Activated T-cell treated with anti-CD3 and anti-CD28 coated beads, Interleukin-2, amount 50 U/mL, for 4 hours (primary cell): ENCODE measurements at regions not wholly inside any gene's neighbourhood (a gene's known extent, or its start where the extent isn't known, plus 50 kb on each side); places are given as distances from the start of the nearest gene placed in this dataset.

Experiments
- ATAC-seq, 2 donors: fragments of 200-7000 bp; cut with Tn5 transposase; one replicate each; pipeline ENCODE4 v1.10.0; 2021
- DNase-seq: peaks from one replicate; pipeline ENCODE4 v3.0.0-alpha.2; 2020
- H3K27me3 Mint-ChIP-seq: one replicate; pipeline ENCODE4 v1.8.0; 2021; ENCODE audit warnings: low read depth, mixed read lengths
- H3K36me3 Mint-ChIP-seq: one replicate; pipeline ENCODE4 v1.8.0; 2022; ENCODE audit warnings: mixed read lengths; ENCODE audit not compliant: insufficient read depth
- H3K4me1 Mint-ChIP-seq: one replicate; pipeline ENCODE4 v1.8.0; 2021; ENCODE audit warnings: low read depth, mixed read lengths
- H3K4me3 Mint-ChIP-seq: one replicate; pipeline ENCODE4 v1.8.0; 2021; ENCODE audit warnings: mild to moderate bottlenecking, moderate library complexity, mixed read lengths
- H3K9me3 Mint-ChIP-seq: one replicate; pipeline ENCODE4 v1.8.0; 2021; ENCODE audit warnings: mixed read lengths

DNA sequence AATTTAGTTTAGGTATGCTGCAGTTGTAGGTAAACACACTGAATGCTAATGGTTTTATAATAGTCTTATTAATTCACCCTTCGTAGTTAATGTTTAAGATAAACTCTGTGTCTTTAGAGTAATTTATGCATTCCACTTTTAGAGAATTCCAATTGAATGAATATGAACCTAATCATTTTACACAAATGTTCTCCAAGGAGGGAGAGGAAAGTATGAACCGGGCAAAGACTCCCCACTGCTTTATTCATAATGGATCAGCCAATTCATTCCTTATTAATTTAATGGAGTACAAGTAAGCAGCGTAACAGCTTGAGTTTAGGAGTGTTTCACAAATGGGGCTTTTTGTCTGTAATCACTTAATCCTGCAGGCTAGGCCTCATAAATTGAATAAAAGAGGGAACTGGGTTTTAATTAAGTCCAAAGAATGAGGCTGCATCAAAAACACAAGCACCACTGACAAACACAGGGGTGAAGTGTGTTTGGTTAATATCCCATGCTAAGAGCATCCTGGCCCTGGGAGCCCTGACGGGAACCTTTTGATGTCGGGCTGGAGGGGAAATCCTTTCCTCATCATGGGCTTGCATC is 375.7 kb upstream of the DYNLRB2 start:
- no peaks in the 10 kb centered on the region for H3K9me3 Mint-ChIP-seq
- no peaks in the 10 kb centered on the region for H3K36me3 Mint-ChIP-seq
- no peak for DNase-seq
- H3K4me3 Mint-ChIP-seq = no peak overlapping the region
- no peak for ATAC-seq
- H3K27me3 Mint-ChIP-seq = peaks cover 4% of the 10 kb centered on the region
- no peaks in the 10 kb centered on the region for H3K4me1 Mint-ChIP-seq

- Mint-ChIP-seq H3K36me3 (no peaks in the 10 kb centered on the region), H3K27me3 (peaks cover 2% of the 10 kb centered on the region), H3K9me3 (no peaks in the 10 kb centered on the region), H3K4me1 (no peaks in the 10 kb centered on the region), H3K4me3 (no peak overlapping the region)
- no peak for ATAC-seq
- DNase-seq = no peak
Measured at GRCh38 chr16:80163339-80163738, 377.5 kb upstream of the DYNLRB2 start.

DNA sequence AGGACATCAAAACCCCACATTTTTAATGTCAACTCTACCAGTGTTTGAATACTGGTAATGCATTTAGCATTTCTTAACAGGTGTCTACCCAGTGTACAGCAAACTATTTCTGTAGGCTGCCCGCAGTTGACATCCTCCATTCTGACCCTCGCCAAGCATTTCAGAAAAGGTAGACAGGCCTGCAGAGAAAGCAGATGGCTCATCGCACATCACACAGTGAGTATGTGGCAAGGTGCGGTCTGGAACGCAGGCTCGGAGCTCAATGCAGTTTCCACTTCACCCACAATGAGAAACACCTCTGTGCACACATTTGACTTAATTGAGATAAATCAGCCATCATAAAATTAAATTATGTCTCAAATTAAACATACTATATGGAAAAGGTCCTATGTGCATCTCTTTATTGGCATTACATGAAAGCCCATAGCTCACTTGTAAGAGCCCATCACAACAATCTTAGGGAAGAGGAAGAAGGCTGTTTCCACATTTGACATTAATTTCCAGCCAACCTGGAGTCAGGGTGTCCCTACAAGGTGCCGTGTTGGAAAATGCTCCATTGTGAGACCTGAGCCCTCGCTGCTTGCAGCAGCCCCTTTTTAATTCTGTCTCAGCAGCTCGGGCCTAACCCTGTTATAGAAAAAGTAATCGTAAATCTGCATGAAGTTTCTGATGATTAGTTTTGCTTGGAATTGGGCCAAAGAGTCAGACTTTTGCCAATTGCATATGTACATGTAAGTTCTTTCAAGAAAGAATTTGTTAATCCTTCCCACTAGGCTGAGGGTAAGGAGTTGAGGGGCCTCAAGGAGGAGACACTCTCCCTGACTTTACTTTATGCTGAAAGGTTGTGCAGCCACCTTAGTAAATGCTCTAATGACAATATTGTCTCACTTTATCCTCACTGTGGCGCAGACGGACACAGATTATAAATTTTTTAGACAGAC is 378.7 kb upstream of the DYNLRB2 start:
- H3K4me3 Mint-ChIP-seq = no peak overlapping the region
- no peaks in the 10 kb centered on the region for H3K9me3 Mint-ChIP-seq
- no peaks in the 10 kb centered on the region for H3K36me3 Mint-ChIP-seq
- DNase-seq = no peak
- H3K27me3 Mint-ChIP-seq = no peaks in the 10 kb centered on the region
- ATAC-seq = no peak
- H3K4me1 Mint-ChIP-seq = no peaks in the 10 kb centered on the region

GRCh38 chr16:80158766-80159165 is 382.0 kb upstream of the DYNLRB2 start:
- Mint-ChIP-seq H3K9me3 (no peaks in the 10 kb centered on the region), H3K27me3 (peaks cover 7% of the 10 kb centered on the region), H3K4me1 (no peaks in the 10 kb centered on the region), H3K36me3 (no peaks in the 10 kb centered on the region), H3K4me3 (no peak overlapping the region)
- no peak for ATAC-seq
- DNase-seq = no peak

- no peak for DNase-seq
Measured at GRCh38 chr16:80151722-80152111, 389.1 kb upstream of the DYNLRB2 start.

DNA sequence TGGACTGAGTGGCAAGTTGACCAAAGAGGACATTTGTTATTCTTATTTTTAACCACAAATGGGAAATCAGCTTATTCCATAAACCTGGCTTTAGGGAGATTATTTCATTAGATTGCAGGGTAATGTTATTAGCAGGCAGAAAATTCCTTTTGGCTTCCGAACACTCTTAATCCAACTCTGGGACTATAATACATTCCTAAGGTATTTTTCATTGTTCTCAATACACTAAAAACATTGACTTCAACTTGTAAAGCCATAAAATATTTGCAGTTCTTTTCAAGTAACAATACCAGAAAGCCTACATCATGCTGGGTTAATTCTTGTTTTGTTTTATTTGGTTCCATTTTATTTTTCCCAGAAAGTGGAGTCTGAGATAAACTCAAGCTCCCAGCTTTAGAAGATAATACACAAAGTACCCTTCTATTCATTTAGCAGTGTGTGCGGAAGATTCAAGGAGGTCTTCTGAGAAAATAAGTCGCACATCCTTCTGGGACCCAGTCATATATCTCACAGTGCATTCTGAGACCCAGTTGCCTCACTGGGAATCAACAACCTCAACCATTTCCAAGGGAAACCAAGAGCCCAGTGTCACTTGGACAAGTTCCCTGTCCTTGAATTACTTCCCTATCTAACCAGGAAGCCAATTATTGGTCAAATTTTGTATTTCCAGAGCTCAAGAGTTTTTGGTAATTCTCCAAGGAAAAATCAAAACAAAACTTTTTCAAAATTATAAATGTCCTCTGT is 389.6 kb upstream of the DYNLRB2 start:
- H3K27me3 Mint-ChIP-seq = peaks cover 10% of the 10 kb centered on the region
- no peak overlapping the region for H3K4me3 Mint-ChIP-seq
- no peaks in the 10 kb centered on the region for H3K4me1 Mint-ChIP-seq
- H3K36me3 Mint-ChIP-seq = no peaks in the 10 kb centered on the region
- DNase-seq (no peak), ATAC-seq (no peak)
- no peaks in the 10 kb centered on the region for H3K9me3 Mint-ChIP-seq

More at GRCh38 chr16:80151722-80152111, 389.1 kb upstream of the DYNLRB2 start:
- Mint-ChIP-seq H3K9me3 (no peaks in the 10 kb centered on the region), H3K4me3 (no peak overlapping the region), H3K36me3 (no peaks in the 10 kb centered on the region), H3K4me1 (no peaks in the 10 kb centered on the region), H3K27me3 (peaks cover 12% of the 10 kb centered on the region)
- ATAC-seq = no peak

- H3K4me3 Mint-ChIP-seq = no peak overlapping the region
- H3K27me3 Mint-ChIP-seq = peaks cover 7% of the 10 kb centered on the region
- no peaks in the 10 kb centered on the region for H3K4me1 Mint-ChIP-seq
- H3K36me3 Mint-ChIP-seq = no peaks in the 10 kb centered on the region
- ATAC-seq = no peak
- H3K9me3 Mint-ChIP-seq = no peaks in the 10 kb centered on the region
- no peak for DNase-seq
Measured at GRCh38 chr16:80148826-80149225, 392.0 kb upstream of the DYNLRB2 start.

GRCh38 chr16:80147026-80147655 is 393.7 kb upstream of the DYNLRB2 start:
- Mint-ChIP-seq H3K4me3 (no peak overlapping the region), H3K36me3 (no peaks in the 10 kb centered on the region), H3K27me3 (peaks cover 5% of the 10 kb centered on the region), H3K9me3 (peaks cover 2% of the 10 kb centered on the region), H3K4me1 (no peaks in the 10 kb centered on the region)
- DNase-seq (no peak), ATAC-seq (no peak)

DNA sequence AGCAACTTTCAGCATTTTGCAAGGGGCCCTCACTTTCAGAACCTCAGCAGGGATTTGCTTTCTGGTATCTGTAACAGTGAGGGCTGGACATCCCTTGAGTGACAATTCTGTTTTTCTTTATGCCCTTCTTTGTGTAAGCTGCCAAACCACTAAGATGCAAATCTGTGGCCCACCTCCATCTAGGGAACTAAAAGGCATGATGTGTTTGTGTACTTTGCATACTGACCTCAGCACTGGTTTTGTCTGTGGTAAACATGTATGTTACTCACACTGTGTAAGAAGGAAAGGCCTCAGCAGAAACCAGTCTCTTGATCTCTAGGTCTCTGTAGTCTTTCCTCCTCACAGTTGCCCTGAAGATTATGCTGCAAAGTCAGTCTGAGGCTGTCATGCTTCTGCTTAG is 396.6 kb upstream of the DYNLRB2 start:
- ATAC-seq (no peak), DNase-seq (no peak)
- peaks cover 3% of the 10 kb centered on the region for H3K9me3 Mint-ChIP-seq
- H3K36me3 Mint-ChIP-seq = peaks cover 2% of the 10 kb centered on the region
- peaks cover 16% of the 10 kb centered on the region for H3K27me3 Mint-ChIP-seq
- no peaks in the 10 kb centered on the region for H3K4me1 Mint-ChIP-seq
- no peak overlapping the region for H3K4me3 Mint-ChIP-seq

DNA sequence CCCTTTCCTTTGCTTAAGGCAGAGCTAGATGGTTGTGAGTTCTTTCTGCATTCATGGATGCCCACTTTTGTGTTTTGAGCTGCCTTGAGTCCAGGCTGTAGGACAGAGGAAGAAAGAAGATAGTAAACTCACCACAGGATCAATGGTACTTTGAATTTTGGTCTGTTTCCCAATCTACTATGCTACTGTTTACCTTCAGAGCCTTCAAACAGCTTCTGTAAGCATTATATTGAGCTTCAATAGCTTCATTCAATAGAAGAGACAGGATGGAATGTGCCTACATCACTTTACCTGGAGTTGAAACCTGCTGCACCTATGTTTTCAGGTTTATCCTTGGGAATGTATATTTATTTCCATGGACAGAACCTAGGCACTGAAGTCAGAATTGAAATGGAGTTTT is 397.9 kb upstream of the DYNLRB2 start:
- Mint-ChIP-seq H3K9me3 (peaks cover 3% of the 10 kb centered on the region), H3K27me3 (peaks cover 16% of the 10 kb centered on the region), H3K36me3 (peaks cover 2% of the 10 kb centered on the region), H3K4me3 (no peak overlapping the region), H3K4me1 (no peaks in the 10 kb centered on the region)
- ATAC-seq (no peak), DNase-seq (no peak)

DNA sequence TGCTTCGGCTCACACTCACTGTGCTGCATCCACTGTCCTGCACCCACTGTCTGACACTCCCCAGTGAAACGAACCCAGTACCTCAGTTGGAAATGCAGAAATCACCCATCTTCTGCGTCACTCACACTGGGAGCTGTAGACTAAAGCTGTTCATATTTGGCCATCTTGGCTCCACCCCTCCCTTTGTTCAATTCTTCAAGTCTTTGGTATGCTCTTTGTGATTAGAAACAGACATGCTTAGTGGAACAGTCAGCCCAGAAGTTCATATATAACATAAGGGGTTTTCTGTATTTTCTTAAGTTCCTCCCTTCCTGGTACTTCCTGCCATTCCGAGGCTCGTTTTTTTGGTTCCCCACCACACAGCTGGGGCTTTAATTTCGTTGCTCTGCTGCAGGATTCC is 398.5 kb upstream of the DYNLRB2 start:
- no peak for DNase-seq
- Mint-ChIP-seq H3K4me1 (no peaks in the 10 kb centered on the region), H3K36me3 (peaks cover 2% of the 10 kb centered on the region), H3K4me3 (no peak overlapping the region), H3K9me3 (peaks cover 3% of the 10 kb centered on the region), H3K27me3 (peaks cover 16% of the 10 kb centered on the region)
- ATAC-seq = no peak

- no peak for ATAC-seq
- no peak overlapping the region for H3K4me3 Mint-ChIP-seq
- H3K27me3 Mint-ChIP-seq = peaks cover 8% of the 10 kb centered on the region
- H3K36me3 Mint-ChIP-seq = no peaks in the 10 kb centered on the region
- DNase-seq = no peak
- no peaks in the 10 kb centered on the region for H3K9me3 Mint-ChIP-seq
- no peaks in the 10 kb centered on the region for H3K4me1 Mint-ChIP-seq
Measured at GRCh38 chr16:80129791-80130190, 411.0 kb upstream of the DYNLRB2 start.

- no peak for ATAC-seq
- H3K36me3 Mint-ChIP-seq = no peaks in the 10 kb centered on the region
- no peak for DNase-seq
- no peaks in the 10 kb centered on the region for H3K9me3 Mint-ChIP-seq
- H3K4me3 Mint-ChIP-seq = no peak overlapping the region
- H3K27me3 Mint-ChIP-seq = peaks cover 17% of the 10 kb centered on the region
- no peaks in the 10 kb centered on the region for H3K4me1 Mint-ChIP-seq
Measured at GRCh38 chr16:80125677-80126076, 415.1 kb upstream of the DYNLRB2 start.

- Mint-ChIP-seq H3K4me3 (no peak overlapping the region), H3K36me3 (no peaks in the 10 kb centered on the region), H3K27me3 (peaks cover 18% of the 10 kb centered on the region), H3K9me3 (no peaks in the 10 kb centered on the region), H3K4me1 (no peaks in the 10 kb centered on the region)
- DNase-seq = no peak
- ATAC-seq = no peak
Measured at GRCh38 chr16:80123189-80123588, 417.6 kb upstream of the DYNLRB2 start.
